Activated naive CD4-positive, alpha-beta T cell treated with anti-CD3 and anti-CD28 coated beads for 36 hours (primary cell): ENCODE measurements at regions not wholly inside any gene's neighbourhood (a gene's known extent, or its start where the extent isn't known, plus 50 kb on each side); places are given as distances from the start of the nearest gene placed in this dataset.

Experiments
- CTCF ChIA-PET: fragments of 350-600 bp; sonication (Branson Sonifier 250); formaldehyde crosslinking; loops from one replicate; lab custom pipeline; 2021; ENCODE audit warnings: antibody characterized with exemption; lab: Charles Lee
- DNase-seq: peaks from one replicate; pipeline ENCODE4 v3.0.0-alpha.2; 2020
- H3K27ac Mint-ChIP-seq: one replicate; pipeline ENCODE4 v1.8.0; 2021; ENCODE audit warnings: mild to moderate bottlenecking, mixed read lengths
- H3K27me3 Mint-ChIP-seq: one replicate; pipeline ENCODE4 v1.8.0; 2021; ENCODE audit warnings: low read depth, mixed read lengths
- H3K36me3 Mint-ChIP-seq: one replicate; pipeline ENCODE4 v1.8.0; 2021; ENCODE audit warnings: low read depth, mixed read lengths
- H3K4me1 Mint-ChIP-seq: one replicate; pipeline ENCODE4 v1.8.0; 2021; ENCODE audit warnings: low read depth, mixed read lengths
- H3K4me3 Mint-ChIP-seq: one replicate; pipeline ENCODE4 v1.8.0; 2021; ENCODE audit warnings: mild to moderate bottlenecking, moderate library complexity, mixed read lengths
- H3K9me3 Mint-ChIP-seq: one replicate; pipeline ENCODE4 v1.8.0; 2021; ENCODE audit warnings: mixed read lengths
- intact Hi-C: fragments of 100-400 bp; cut with micrococcal nuclease; formaldehyde crosslinking; loops from one replicate; pipeline ENCODE4 v1.15.1; 2023

DNA sequence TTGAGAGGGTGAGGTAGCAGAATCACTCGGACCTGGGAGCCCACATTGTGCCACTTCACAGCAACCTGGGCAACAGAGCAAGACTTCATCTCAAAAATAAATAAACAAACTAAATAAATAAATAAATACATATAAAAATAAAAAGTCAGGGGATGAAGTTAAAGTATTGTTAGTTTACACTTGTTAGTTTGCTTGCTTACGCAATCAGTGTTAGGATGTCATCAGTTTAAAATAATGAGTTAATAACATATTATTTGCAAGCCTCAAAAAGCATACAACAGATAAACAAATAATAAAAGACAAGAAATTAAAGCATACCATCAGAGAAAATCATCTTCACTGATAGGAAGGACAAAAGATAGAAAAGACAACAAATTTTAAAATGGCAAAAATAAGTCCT, 891.1 kb upstream of the PCDH7 start:
- intact Hi-C loops = no loop called here
- no peaks in the 10 kb centered on the region for H3K36me3 Mint-ChIP-seq
- H3K27ac Mint-ChIP-seq = no peak overlapping the region
- H3K27me3 Mint-ChIP-seq = no peaks in the 10 kb centered on the region
- DNase-seq = no peak
- CTCF ChIA-PET = no interaction called here
- no peaks in the 10 kb centered on the region for H3K4me1 Mint-ChIP-seq
- peaks cover 8% of the 10 kb centered on the region for H3K9me3 Mint-ChIP-seq
- no peak overlapping the region for H3K4me3 Mint-ChIP-seq

- no peak for DNase-seq
- H3K4me1 Mint-ChIP-seq = no peaks in the 10 kb centered on the region
- H3K27ac Mint-ChIP-seq = no peak overlapping the region
- no peak overlapping the region for H3K4me3 Mint-ChIP-seq
- H3K9me3 Mint-ChIP-seq = peaks cover 6% of the 10 kb centered on the region
- intact Hi-C loops = no loop called here
- CTCF ChIA-PET = no interaction called here
- H3K36me3 Mint-ChIP-seq = no peaks in the 10 kb centered on the region
- H3K27me3 Mint-ChIP-seq = no peaks in the 10 kb centered on the region
Observed at GRCh38 chr4:29852537-29852936, 867.6 kb upstream of the PCDH7 start.

DNA sequence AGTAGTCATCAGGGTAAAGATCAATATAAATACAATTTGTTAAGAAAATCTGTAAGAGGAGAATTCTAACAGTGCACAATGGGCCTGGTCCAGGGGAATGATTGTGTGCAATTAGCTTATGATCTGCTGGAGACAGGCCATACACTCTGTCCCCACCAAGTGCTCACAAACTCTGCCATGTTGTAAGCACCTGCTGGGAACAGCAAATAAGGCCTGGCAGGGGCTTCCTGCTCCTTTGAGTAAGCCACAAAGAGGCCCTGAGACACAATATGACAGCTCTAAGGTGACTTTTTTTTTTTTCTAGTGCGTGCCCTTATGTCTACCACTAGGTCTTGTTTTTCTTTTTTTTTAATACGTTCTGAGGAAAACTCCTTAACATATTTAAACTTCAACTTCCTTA, 866.3 kb upstream of the PCDH7 start:
- peaks cover 11% of the 10 kb centered on the region for H3K9me3 Mint-ChIP-seq
- DNase-seq = no peak
- H3K27me3 Mint-ChIP-seq = no peaks in the 10 kb centered on the region
- no peak overlapping the region for H3K27ac Mint-ChIP-seq
- H3K36me3 Mint-ChIP-seq = no peaks in the 10 kb centered on the region
- H3K4me1 Mint-ChIP-seq = no peaks in the 10 kb centered on the region
- intact Hi-C loops = no loop called here
- CTCF ChIA-PET = no interaction called here
- H3K4me3 Mint-ChIP-seq = no peak overlapping the region

DNA sequence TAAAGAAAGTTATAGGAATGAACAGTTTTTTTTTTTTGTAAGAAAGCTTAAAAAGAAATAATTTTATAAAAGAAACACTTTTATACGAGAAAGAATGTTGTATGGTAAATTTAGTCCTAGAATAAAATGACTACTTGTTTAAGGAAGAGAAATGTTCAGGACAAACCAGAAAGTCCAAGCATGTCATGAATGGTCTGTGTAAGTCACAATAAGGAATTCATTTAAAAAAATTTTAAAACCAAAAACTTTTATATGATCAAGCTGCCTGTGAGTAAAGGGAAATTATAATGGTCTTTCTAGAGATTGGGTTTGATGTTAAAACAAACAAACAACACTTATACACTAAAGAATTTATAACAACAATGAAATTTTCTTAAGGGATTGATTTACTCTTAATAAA, 858.9 kb upstream of the PCDH7 start:
- Mint-ChIP-seq H3K9me3 (peaks cover 19% of the 10 kb centered on the region), H3K36me3 (no peaks in the 10 kb centered on the region), H3K4me3 (no peak overlapping the region), H3K27me3 (no peaks in the 10 kb centered on the region), H3K27ac (no peak overlapping the region), H3K4me1 (no peaks in the 10 kb centered on the region)
- no peak for DNase-seq
- intact Hi-C loops = no loop called here
- CTCF ChIA-PET = no interaction called here

DNA sequence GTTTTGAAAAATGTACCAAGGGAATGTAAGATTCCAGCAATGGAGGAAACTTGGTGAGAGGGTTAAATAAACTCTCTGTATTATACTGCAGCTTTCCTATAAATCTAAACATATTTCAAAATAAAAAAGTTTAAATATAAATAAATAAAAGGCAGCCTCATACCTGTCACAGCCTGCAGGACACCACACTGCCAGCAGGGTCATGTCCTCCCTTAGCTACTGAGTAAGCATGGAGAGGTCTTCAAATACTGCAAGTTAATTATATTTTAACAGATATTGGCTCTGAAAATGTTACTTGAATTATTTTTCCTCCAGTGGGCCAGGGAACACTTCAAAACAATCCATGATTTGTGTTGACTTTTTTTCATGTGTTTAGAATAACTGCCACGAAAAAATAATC, 852.8 kb upstream of the PCDH7 start:
- Mint-ChIP-seq H3K27ac (no peak overlapping the region), H3K36me3 (no peaks in the 10 kb centered on the region), H3K4me1 (no peaks in the 10 kb centered on the region), H3K9me3 (peaks cover 16% of the 10 kb centered on the region), H3K4me3 (no peak overlapping the region), H3K27me3 (no peaks in the 10 kb centered on the region)
- DNase-seq = no peak
- CTCF ChIA-PET = no interaction called here
- intact Hi-C loops = no loop called here

DNA sequence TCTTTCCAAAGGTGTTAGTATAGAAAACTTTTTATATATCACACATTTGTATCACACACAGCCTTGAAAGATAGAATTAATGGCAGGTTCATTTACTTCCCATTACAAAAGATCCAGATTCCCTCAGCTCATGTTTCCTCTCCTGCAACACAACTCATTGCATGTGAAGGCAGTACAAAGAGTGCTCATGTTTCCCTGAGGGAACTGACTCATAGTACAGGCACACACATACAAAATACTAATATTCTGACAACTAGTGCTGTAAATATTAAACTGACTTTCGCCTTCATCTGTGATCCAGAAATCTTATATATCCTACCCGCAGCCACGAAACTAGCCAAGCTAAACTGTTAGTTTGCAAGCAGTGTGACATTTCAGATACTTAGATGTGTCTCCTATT, 819.8 kb upstream of the PCDH7 start:
- intact Hi-C loops = no loop called here
- Mint-ChIP-seq H3K27me3 (no peaks in the 10 kb centered on the region), H3K4me3 (no peak overlapping the region), H3K27ac (no peak overlapping the region), H3K4me1 (no peaks in the 10 kb centered on the region), H3K9me3 (peaks cover 4% of the 10 kb centered on the region), H3K36me3 (no peaks in the 10 kb centered on the region)
- DNase-seq = no peak
- CTCF ChIA-PET = no interaction called here

DNA sequence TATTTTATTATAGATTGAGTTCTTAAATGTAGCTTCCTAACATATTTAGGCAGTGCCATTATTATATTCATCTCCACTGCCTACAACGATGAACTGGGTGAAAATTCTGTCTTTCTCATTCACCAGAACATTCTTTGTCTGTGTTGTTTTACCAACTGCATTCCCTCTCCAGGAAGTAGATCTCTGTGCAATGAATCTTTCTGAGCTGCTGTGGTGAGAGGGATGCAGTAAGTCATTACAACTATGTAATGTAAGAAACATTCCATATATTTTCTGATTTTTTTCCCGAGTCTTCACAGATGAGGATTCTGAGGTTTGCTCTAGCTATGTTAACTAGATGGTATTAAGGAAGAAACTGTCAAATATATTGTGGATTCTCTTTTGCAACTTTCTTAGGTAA, 811.9 kb upstream of the PCDH7 start:
- CTCF ChIA-PET = no interaction called here
- Mint-ChIP-seq H3K27ac (no peak overlapping the region), H3K4me1 (no peaks in the 10 kb centered on the region), H3K36me3 (no peaks in the 10 kb centered on the region), H3K27me3 (no peaks in the 10 kb centered on the region), H3K4me3 (no peak overlapping the region), H3K9me3 (peaks cover 9% of the 10 kb centered on the region)
- intact Hi-C loops = no loop called here
- DNase-seq = no peak

GRCh38 chr4:29927895-29928294, 792.3 kb upstream of the PCDH7 start:
- CTCF ChIA-PET = no interaction called here
- Mint-ChIP-seq H3K9me3 (peaks cover 19% of the 10 kb centered on the region), H3K4me3 (no peak overlapping the region), H3K27ac (no peak overlapping the region), H3K36me3 (no peaks in the 10 kb centered on the region), H3K27me3 (no peaks in the 10 kb centered on the region), H3K4me1 (no peaks in the 10 kb centered on the region)
- intact Hi-C loops = no loop called here
- DNase-seq = no peak

GRCh38 chr4:29948451-29948850, 771.7 kb upstream of the PCDH7 start:
- Mint-ChIP-seq H3K27ac (no peak overlapping the region), H3K4me1 (no peaks in the 10 kb centered on the region), H3K27me3 (no peaks in the 10 kb centered on the region), H3K4me3 (no peak overlapping the region), H3K36me3 (no peaks in the 10 kb centered on the region), H3K9me3 (peaks cover 9% of the 10 kb centered on the region)
- intact Hi-C loops = no loop called here
- no peak for DNase-seq
- CTCF ChIA-PET = no interaction called here

GRCh38 chr4:29948858-29949257, 771.3 kb upstream of the PCDH7 start:
- CTCF ChIA-PET = no interaction called here
- DNase-seq = no peak
- Mint-ChIP-seq H3K9me3 (peaks cover 9% of the 10 kb centered on the region), H3K4me1 (no peaks in the 10 kb centered on the region), H3K36me3 (no peaks in the 10 kb centered on the region), H3K27ac (no peak overlapping the region), H3K4me3 (no peak overlapping the region), H3K27me3 (no peaks in the 10 kb centered on the region)
- intact Hi-C loops = no loop called here

GRCh38 chr4:29966386-29966785, 753.8 kb upstream of the PCDH7 start:
- intact Hi-C loops = no loop called here
- Mint-ChIP-seq H3K4me1 (no peaks in the 10 kb centered on the region), H3K27ac (no peak overlapping the region), H3K36me3 (peaks cover 2% of the 10 kb centered on the region), H3K9me3 (peaks cover 6% of the 10 kb centered on the region), H3K4me3 (no peak overlapping the region), H3K27me3 (no peaks in the 10 kb centered on the region)
- DNase-seq = no peak
- CTCF ChIA-PET = no interaction called here

GRCh38 chr4:29970626-29971025, 749.5 kb upstream of the PCDH7 start:
- Mint-ChIP-seq H3K27me3 (no peaks in the 10 kb centered on the region), H3K4me3 (no peak overlapping the region), H3K27ac (no peak overlapping the region), H3K36me3 (peaks cover 2% of the 10 kb centered on the region), H3K9me3 (peaks cover 3% of the 10 kb centered on the region), H3K4me1 (no peaks in the 10 kb centered on the region)
- CTCF ChIA-PET = no interaction called here
- intact Hi-C loops = no loop called here
- DNase-seq = no peak

- no peaks in the 10 kb centered on the region for H3K4me1 Mint-ChIP-seq
- DNase-seq = no peak
- peaks cover 2% of the 10 kb centered on the region for H3K36me3 Mint-ChIP-seq
- H3K27ac Mint-ChIP-seq = no peak overlapping the region
- H3K27me3 Mint-ChIP-seq = no peaks in the 10 kb centered on the region
- CTCF ChIA-PET = no interaction called here
- H3K9me3 Mint-ChIP-seq = peaks cover 3% of the 10 kb centered on the region
- H3K4me3 Mint-ChIP-seq = no peak overlapping the region
- intact Hi-C loops = no loop called here
Observed at GRCh38 chr4:29972121-29972520, 748.0 kb upstream of the PCDH7 start.

DNA sequence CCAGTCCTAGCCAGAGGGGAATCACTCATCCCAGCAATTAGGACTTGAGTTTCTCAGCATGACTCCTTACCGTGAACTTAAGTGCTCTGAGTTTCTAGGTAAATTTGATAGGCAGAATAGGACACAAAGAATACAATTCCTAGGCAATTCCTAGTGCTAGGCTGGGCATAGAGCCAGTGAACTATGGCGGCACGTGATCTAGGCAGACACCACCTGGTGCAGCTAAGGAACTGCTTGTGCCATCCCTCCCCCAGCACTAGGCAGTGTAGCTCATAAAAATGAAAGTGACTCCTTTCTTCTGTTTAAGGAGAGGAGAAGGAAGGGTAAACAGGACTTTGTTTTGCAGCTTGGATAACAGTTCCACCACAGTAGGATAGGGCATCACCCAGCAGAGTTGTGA, 736.3 kb upstream of the PCDH7 start:
- H3K27ac Mint-ChIP-seq = no peak overlapping the region
- intact Hi-C loops = no loop called here
- no peak for DNase-seq
- H3K27me3 Mint-ChIP-seq = no peaks in the 10 kb centered on the region
- H3K4me3 Mint-ChIP-seq = no peak overlapping the region
- no peaks in the 10 kb centered on the region for H3K36me3 Mint-ChIP-seq
- H3K9me3 Mint-ChIP-seq = no peaks in the 10 kb centered on the region
- CTCF ChIA-PET = no interaction called here
- H3K4me1 Mint-ChIP-seq = no peaks in the 10 kb centered on the region
